ENCODE measurements at regions not wholly inside any gene's neighbourhood (a gene's known extent, or its start where the extent isn't known, plus 50 kb on each side); places are given as distances from the start of the nearest gene placed in this dataset.
"Not testable (repeated sequence)": the region's sequence is repeated elsewhere in the genome, so short reads cannot be mapped to it uniquely, and the experiment has no call there.

DNA sequence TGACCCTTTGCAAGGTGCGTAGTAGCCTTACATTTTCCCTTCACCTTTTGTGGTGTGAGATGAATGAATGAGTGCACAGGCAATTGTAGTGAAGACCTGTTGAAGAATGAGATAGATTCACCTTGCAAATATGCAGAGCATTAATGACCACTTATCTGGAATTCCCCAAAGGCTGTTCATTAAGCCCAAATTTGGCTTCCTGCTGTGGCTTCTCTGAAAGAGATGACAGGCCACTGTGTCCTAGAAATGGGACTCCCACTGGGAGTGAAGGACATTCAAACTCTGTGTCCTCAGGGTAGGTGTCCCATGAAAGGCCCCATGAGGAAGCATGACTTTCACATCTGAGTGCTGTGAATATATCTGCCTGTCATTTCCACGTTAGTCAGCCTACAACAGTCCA is 1821.8 kb upstream of the PIK3C3 start (continued):
- TF ChIP-seq RXRA (IDR thresholded peaks at IDR 0.05; ENCODE audit: insufficient read depth, low read depth, low read length), result no peak
- no peak for TF ChIP-seq CREB1 (IDR thresholded peaks at IDR 0.05)
- TF ChIP-seq, protein P1, sequence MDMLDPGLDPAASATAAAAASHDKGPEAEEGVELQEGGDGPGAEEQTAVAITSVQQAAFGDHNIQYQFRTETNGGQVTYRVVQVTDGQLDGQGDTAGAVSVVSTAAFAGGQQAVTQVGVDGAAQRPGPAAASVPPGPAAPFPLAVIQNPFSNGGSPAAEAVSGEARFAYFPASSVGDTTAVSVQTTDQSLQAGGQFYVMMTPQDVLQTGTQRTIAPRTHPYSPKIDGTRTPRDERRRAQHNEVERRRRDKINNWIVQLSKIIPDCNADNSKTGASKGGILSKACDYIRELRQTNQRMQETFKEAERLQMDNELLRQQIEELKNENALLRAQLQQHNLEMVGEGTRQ (IDR thresholded peaks at IDR 0.05; ENCODE audit: low read length), result no peak

DNA sequence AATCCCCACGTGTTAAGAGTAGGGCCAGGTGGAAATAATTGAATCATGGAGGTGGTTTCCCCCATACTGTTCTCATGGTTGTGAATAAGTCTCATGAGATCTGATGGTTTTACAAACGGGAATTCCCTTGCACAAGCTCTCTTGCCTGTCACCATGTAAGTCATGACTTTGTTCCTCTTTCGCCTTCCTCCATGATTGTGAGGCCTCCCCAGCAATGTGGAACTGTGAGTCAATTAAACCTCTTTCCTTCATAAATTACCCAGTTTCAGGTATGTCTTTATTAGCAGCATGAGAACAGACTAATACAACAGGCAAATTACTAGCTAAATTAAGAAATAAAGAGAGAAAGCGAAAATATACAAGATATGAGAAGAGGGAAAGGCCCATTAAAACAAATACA is 1822.6 kb upstream of the PIK3C3 start:
- H3K56ac ChIP-seq (replicated peaks; ENCODE audit: insufficient read length, low read depth, low read length); H3K79me1 ChIP-seq (ENCODE audit: low read depth, low read length); H3K27ac ChIP-seq (ENCODE audit: low read depth, low read length); H3K4me1 ChIP-seq (replicated peaks in 1 of 4; ENCODE audit: control insufficient read depth in 3 of 4, insufficient read depth in 4 of 4, low read length in 3 of 4); H3K79me2 ChIP-seq (ENCODE audit: control insufficient read depth in 1 of 2, insufficient read depth in 2 of 2, low read length in 2 of 2); POLR2A ChIA-PET (ENCODE audit: partially characterized antibody); H3K4me3 ChIP-seq (ENCODE audit: extremely low read depth in 1 of 4, insufficient read depth in 2 of 4, low read depth in 3 of 4, low read length in 4 of 4); H3K23ac ChIP-seq (ENCODE audit: insufficient read length); H2BK120ac ChIP-seq (replicated peaks; ENCODE audit: low read depth, low read length); H4K91ac ChIP-seq (replicated peaks; ENCODE audit: insufficient read length, low read length); H3K4ac ChIP-seq (replicated peaks; ENCODE audit: insufficient read length, low read depth, low read length); H4K8ac ChIP-seq (ENCODE audit: extremely low read depth, insufficient read depth, low read length); DNase-seq (ENCODE audit: low read depth in 1 of 2, low spot score in 2 of 2); H3K14ac ChIP-seq (ENCODE audit: insufficient read length); H2AK5ac ChIP-seq (ENCODE audit: low read depth, low read length); H4K5ac ChIP-seq (ENCODE audit: insufficient read length, low read depth, low read length); H4K20me1 ChIP-seq (replicated peaks in 1 of 2; ENCODE audit: control insufficient read depth in 1 of 2, insufficient read depth in 2 of 2, low read length in 2 of 2); H2BK5ac ChIP-seq (ENCODE audit: low read depth, low read length); H2BK12ac ChIP-seq (ENCODE audit: low read depth, low read length); H3K9ac ChIP-seq (replicated peaks in 1 of 4; ENCODE audit: extremely low read depth in 1 of 4, low read depth in 3 of 4, low read length in 3 of 4); H3K18ac ChIP-seq (ENCODE audit: extremely low read depth, low read length); FAIRE-seq; H3K23me2 ChIP-seq (ENCODE audit: low read depth, low read length); H3K4me2 ChIP-seq (ENCODE audit: insufficient read depth in 1 of 2, low read depth in 2 of 2, low read length in 2 of 2); CTCF ChIA-PET (ENCODE audit: partially characterized antibody); H3K27me3 ChIP-seq (replicated peaks in 1 of 4; ENCODE audit: control insufficient read depth in 3 of 4, extremely low read depth in 1 of 4, insufficient read depth in 3 of 4, low read length in 3 of 4); H2BK20ac ChIP-seq (ENCODE audit: low read length); H3K36me3 ChIP-seq (ENCODE audit: control insufficient read depth in 2 of 4, insufficient read depth in 4 of 4, low read length in 3 of 4); H2BK15ac ChIP-seq (ENCODE audit: low read length); H2AFZ ChIP-seq (ENCODE audit: low read length): not testable (repeated sequence)
- H3K9me3 ChIP-seq (ENCODE audit: insufficient read depth in 2 of 2, low read depth in 1 of 2, low read length in 1 of 2), result peaks cover 11 to 24% of the 10 kb centered on the region in 2 experiments
- WGBS, 2 experiments (ENCODE audit: extremely low coverage in 1 of 2, insufficient coverage in 1 of 2, insufficient read length in 1 of 2, insufficient replicate concordance in 2 of 2, low coverage in 1 of 2, low lambda C conversion rate in 2 of 2, missing lambda C conversion rate in 1 of 2), result 94% methylated on average over 4 of the region's 4 CpGs; no CpG with 5 or more reads in 1 of the 2 experiments

Measured in H1 (cell line).